H1 (cell line): ENCODE measurements at regions not wholly inside any gene's neighbourhood (a gene's known extent, or its start where the extent isn't known, plus 50 kb on each side); places are given as distances from the start of the nearest gene placed in this dataset.

Experiments
- CHD7 ChIP-seq: fragments of 300-600 bp; sonication (generic); IDR thresholded peaks from 2 replicates; pipeline ENCODE4 v1.7.1; 2012; ENCODE audit warnings: low read length, moderate library complexity, mild to moderate bottlenecking, inconsistent platforms; ENCODE audit not compliant: insufficient replicate concordance
- CTCF ChIP-seq, 3 experiments: IDR thresholded peaks; 1 replicate in 2 of 3; 2 replicates in 1 of 3; pipeline versions ENCODE4 v1.5.1 to v1.6.1; 2011; ENCODE audit warnings: low read length in 3 of 3, mild to moderate bottlenecking in 3 of 3, inconsistent platforms in 2 of 3, low read depth in 1 of 3, moderate library complexity in 1 of 3; ENCODE audit not compliant: insufficient read depth in 1 of 3; ENCODE audit errors: control extremely low read depth in 1 of 3
- EP300 ChIP-seq, 2 experiments: IDR thresholded peaks; 1 replicate in 1 of 2; 2 replicates in 1 of 2; pipeline ENCODE4 v1.6.1; 2011 to 2012; ENCODE audit warnings: low read depth in 2 of 2, low read length in 2 of 2, mild to moderate bottlenecking in 2 of 2, borderline replicate concordance in 1 of 2, inconsistent platforms in 1 of 2, moderate library complexity in 1 of 2
- JUN ChIP-seq: IDR thresholded peaks from 2 replicates; pipeline ENCODE4 v1.6.1; 2011; ENCODE audit warnings: low read depth, mild to moderate bottlenecking, improper control_type of control experiment, low read length
- NANOG ChIP-seq: IDR thresholded peaks from 2 replicates; pipeline ENCODE4 v1.6.1; 2011; ENCODE audit warnings: low read length, low read depth, mild to moderate bottlenecking, inconsistent platforms; ENCODE audit not compliant: insufficient read depth, poor library complexity, severe bottlenecking
- NRF1 ChIP-seq: IDR thresholded peaks from 2 replicates; pipeline ENCODE4 v1.6.1; 2011; ENCODE audit warnings: mild to moderate bottlenecking, low read depth, low read length, improper control_type of control experiment
- SIRT6 ChIP-seq: IDR thresholded peaks from one replicate; pipeline ENCODE4 v1.7.1; 2012; ENCODE audit warnings: low read length, inconsistent platforms
- SRF ChIP-seq: IDR thresholded peaks from 2 replicates; pipeline ENCODE4 v1.6.1; 2011; ENCODE audit warnings: mild to moderate bottlenecking, low read depth, low read length, moderate library complexity
- TAF7 ChIP-seq: optimal IDR thresholded peaks from 2 replicates; pipeline ENCODE3; 2011; ENCODE audit warnings: low read depth, mild to moderate bottlenecking, inconsistent platforms, low read length, moderate library complexity, borderline replicate concordance
- TEAD4 ChIP-seq: IDR thresholded peaks from 2 replicates; pipeline ENCODE4 v1.6.1; 2012; ENCODE audit warnings: low read depth, low read length, inconsistent platforms, mixed read lengths

- TF ChIP-seq CHD7 (no peak), SIRT6 (no peak), NRF1 (no peak), TEAD4 (no peak), NANOG (no peak), TAF7 (no peak), SRF (no peak), CTCF (IDR thresholded peaks at IDR 0.05; ENCODE audit: control extremely low read depth in 1 of 3, insufficient read depth in 1 of 3, low read depth in 1 of 3, low read length in 3 of 3) (no peak), JUN (no peak), EP300 (IDR thresholded peaks at IDR 0.05; ENCODE audit: borderline replicate concordance in 1 of 2, low read depth in 2 of 2, low read length in 2 of 2) (no peak)
Measured at GRCh38 chr4:124278477-124278876, 434.1 kb downstream of the ANKRD50 start (continued).
